ENCODE measurements at regions not wholly inside any gene's neighbourhood (a gene's known extent, or its start where the extent isn't known, plus 50 kb on each side); places are given as distances from the start of the nearest gene placed in this dataset.
"Not testable (repeated sequence)": the region's sequence is repeated elsewhere in the genome, so short reads cannot be mapped to it uniquely, and the experiment has no call there.

DNA sequence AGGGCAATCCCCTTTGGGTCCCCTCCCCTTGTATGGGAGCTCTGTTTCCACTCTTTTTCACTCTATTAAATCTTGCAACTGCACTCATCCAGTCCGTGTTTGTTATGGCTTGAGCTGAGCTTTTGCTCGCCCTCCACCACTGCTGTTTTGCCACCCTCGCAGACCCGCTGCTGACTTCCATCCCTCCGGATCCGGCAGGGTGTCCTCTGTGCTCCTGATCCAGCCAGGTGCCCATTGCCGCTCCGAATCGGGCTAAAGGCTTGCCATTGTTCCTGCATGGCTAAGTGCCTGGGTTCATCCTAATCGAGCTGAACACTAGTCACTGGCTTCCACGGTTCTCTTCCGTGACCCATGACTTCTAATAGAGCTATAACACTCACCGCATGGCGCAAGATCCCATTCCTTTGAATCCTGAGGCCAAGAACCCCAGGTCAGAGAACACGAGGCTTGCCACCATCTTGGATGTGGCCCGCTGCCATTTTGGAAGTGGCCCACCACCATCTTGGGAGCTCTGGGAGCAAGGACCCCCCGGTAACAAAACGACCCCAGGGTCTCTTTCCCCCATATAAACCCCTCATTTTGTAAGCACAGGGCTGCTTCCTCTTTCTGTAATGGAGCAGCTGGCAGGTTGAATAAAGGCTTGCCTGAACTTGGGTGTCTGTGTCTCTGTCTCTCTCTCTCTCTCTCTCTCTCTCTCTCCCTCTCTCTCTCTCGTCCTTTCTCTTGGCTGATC is 1166.2 kb downstream of the TAF11L14 start:
- Mint-ChIP-seq H3K4me3 (no peak overlapping the region), H3K27ac (no peak overlapping the region), H3K4me1 (peaks cover 2% of the 10 kb centered on the region), H3K27me3 (no peaks in the 10 kb centered on the region), H3K36me3 (ENCODE audit: low read depth) (no peaks in the 10 kb centered on the region)
- no peaks in the 10 kb centered on the region for H3K9me3 ChIP-seq (ENCODE audit: control insufficient read depth, low read length, poor library complexity, severe bottlenecking)
- DNase-seq (no peak), ATAC-seq (no peak)

DNA sequence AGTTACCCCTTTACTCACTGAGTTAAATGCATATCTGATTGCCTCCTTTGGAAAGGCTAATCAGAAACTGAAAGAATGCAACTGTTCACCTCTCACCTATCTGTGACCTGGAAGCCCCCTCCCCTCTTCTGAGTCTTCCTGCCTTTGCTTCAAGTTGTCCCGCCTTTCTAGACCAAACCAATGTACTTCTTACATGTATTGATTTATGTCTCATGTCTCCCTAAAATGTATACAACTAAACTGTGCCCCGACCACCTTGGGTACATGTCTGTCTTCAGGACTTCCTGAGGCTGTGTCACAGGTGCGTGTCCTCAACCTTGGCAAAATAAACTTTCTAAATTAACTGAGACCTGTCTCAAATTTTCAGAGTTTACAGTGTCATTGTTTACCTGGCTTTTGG is 1167.2 kb downstream of the TAF11L14 start:
- ATAC-seq; DNase-seq; H3K4me1 Mint-ChIP-seq; H3K27ac Mint-ChIP-seq; H3K36me3 Mint-ChIP-seq (ENCODE audit: low read depth); H3K4me3 Mint-ChIP-seq; H3K9me3 ChIP-seq (ENCODE audit: control insufficient read depth, low read length, poor library complexity, severe bottlenecking); H3K27me3 Mint-ChIP-seq: not testable (repeated sequence)

DNA sequence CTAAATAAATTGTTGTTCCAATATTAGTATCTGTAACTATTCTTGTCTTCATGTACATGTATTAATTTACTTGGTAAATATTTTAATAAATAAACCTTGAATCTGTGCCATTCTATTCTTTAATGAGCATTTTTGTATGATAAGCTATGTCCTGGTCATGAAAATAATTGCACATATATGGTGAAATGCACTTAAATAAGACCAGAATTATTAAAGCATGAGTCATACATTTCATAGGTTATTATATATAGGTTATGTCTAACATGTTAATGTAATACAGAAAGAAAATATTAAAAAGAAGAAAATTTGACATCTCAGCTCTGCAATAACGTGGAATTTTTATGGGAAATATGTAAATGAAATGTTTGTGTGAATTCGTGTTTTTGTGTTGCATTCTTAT is 1168.1 kb downstream of the TAF11L14 start:
- H3K9me3 ChIP-seq (ENCODE audit: control insufficient read depth, low read length, poor library complexity, severe bottlenecking): no peaks in the 10 kb centered on the region
- peaks cover 2% of the 10 kb centered on the region for H3K4me1 Mint-ChIP-seq
- no peak overlapping the region for H3K27ac Mint-ChIP-seq
- H3K4me3 Mint-ChIP-seq: no peak overlapping the region
- DNase-seq (no peak), ATAC-seq (no peak)
- H3K36me3 Mint-ChIP-seq (ENCODE audit: low read depth): no peaks in the 10 kb centered on the region
- H3K27me3 Mint-ChIP-seq: peaks cover 3% of the 10 kb centered on the region

DNA sequence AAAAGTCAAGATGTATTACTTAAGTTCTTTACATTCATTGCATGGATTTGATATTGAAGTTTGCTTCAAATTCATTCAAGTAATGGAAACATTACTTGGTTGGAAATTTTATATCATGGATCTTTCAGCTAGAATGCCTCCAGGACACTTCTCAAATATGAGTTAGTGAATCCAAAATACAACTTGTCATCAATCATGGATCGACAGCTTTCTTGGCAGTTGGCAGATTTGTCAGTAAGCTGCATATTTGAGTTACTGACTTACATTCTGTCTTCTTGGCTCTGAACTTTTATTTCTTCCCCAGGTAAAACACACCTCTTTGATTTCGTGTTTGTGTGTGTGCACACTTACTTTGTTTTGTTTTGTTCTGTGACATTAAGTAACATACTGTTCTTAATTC is 1171.1 kb downstream of the TAF11L14 start:
- no peak for ATAC-seq
- DNase-seq: no peak
- Mint-ChIP-seq H3K36me3 (ENCODE audit: low read depth) (no peaks in the 10 kb centered on the region), H3K27ac (no peak overlapping the region), H3K4me3 (no peak overlapping the region), H3K4me1 (peaks cover 2% of the 10 kb centered on the region), H3K27me3 (peaks cover 11% of the 10 kb centered on the region)
- H3K9me3 ChIP-seq (ENCODE audit: control insufficient read depth, low read length, poor library complexity, severe bottlenecking): no peaks in the 10 kb centered on the region

DNA sequence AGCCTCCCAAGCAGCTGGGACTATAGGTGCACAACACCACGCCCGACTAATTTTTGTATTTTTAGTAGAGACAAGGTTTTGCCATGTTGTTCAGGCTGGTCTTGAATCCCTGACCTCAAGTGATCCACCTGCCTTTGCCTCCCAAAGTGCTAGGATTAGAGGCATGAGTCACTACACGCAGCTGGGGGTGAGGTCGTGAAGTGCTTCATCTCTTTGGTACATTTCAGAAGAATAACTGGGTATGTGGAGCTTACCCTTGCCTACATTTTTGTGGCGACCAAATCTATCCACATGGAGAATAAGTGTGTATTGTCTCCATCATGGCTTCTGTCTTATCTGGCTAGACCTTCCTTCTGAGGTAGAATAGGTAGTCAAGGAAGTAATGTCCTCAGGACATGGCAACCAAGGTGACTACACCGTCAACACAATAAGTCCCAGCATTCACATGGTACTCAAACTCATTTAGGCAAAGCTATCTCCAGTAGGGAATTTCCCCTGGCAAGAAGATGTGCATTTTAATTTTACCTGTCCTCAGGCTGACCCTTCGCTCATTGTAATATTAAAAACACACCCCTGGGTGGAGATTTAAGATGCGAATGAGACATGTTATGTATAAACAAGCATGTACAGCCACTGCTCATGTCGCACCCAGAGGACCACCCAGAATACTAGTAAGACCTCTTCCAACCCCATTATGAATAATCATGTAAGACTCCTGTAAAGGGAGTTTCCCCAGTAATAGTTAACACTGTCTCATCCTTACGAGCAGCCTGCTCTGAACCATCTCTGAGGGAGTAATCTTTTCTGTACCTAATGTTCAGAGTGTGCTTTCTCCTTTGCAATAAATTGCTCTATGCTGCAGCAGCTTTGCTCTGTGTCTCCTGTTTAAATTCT is 1173.2 kb downstream of the TAF11L14 start:
- no peaks in the 10 kb centered on the region for H3K9me3 ChIP-seq (ENCODE audit: control insufficient read depth, low read length, poor library complexity, severe bottlenecking)
- Mint-ChIP-seq H3K36me3 (ENCODE audit: low read depth) (no peaks in the 10 kb centered on the region), H3K4me1 (no peaks in the 10 kb centered on the region), H3K27ac (no peak overlapping the region), H3K27me3 (peaks cover 11% of the 10 kb centered on the region), H3K4me3 (no peak overlapping the region)
- no peak for ATAC-seq
- DNase-seq: no peak

DNA sequence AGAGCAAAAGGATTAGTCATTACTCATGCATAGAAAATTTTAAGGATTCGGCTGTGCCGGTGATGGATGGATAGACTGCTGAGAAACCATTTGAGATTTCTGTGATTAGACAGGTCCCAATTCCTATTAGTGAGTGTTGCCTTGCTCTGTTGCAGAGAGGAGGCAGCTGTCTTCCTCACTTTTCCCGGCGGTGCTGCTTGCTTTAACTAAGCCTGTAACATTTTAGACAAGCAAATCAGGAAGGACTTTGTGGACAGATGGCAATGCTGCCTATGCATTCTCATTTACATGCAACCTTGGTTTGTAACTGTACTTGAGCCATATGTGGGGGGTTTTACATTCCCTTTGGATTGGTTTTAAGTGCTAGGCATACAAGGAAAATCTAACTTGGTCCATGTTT is 1176.3 kb downstream of the CDH18 start:
- Mint-ChIP-seq H3K27ac (no peak overlapping the region), H3K4me3 (no peak overlapping the region), H3K4me1 (no peaks in the 10 kb centered on the region), H3K36me3 (ENCODE audit: low read depth) (no peaks in the 10 kb centered on the region), H3K27me3 (peaks cover 18% of the 10 kb centered on the region)
- H3K9me3 ChIP-seq (ENCODE audit: control insufficient read depth, low read length, poor library complexity, severe bottlenecking): no peaks in the 10 kb centered on the region
- DNase-seq (no peak), ATAC-seq (no peak)

DNA sequence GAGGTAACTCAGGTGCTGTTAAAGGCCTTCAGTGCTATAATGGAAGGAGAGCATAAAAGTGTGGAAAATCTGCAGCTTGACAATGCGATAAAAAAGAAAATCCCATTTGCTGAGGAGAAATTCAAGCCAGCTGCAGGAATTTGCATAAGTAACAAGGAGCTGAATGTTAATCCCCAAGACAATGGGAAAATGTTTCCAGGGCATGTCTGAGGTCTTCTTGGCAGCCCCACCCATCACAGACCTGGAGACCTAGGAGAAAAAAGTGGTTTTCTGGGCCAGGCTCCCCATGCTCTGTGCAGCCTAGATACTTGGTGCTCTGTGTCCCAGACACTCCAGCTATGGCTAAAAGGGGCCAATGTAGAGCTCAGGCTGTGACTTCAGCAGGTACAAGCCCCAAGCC is 1159.6 kb downstream of the CDH18 start:
- no peaks in the 10 kb centered on the region for H3K9me3 ChIP-seq (ENCODE audit: control insufficient read depth, low read length, poor library complexity, severe bottlenecking)
- H3K36me3 Mint-ChIP-seq (ENCODE audit: low read depth): no peaks in the 10 kb centered on the region
- H3K27ac Mint-ChIP-seq: no peak overlapping the region
- DNase-seq: no peak
- no peak for ATAC-seq
- H3K4me3 Mint-ChIP-seq: no peak overlapping the region
- H3K4me1 Mint-ChIP-seq: no peaks in the 10 kb centered on the region
- H3K27me3 Mint-ChIP-seq: no peaks in the 10 kb centered on the region

DNA sequence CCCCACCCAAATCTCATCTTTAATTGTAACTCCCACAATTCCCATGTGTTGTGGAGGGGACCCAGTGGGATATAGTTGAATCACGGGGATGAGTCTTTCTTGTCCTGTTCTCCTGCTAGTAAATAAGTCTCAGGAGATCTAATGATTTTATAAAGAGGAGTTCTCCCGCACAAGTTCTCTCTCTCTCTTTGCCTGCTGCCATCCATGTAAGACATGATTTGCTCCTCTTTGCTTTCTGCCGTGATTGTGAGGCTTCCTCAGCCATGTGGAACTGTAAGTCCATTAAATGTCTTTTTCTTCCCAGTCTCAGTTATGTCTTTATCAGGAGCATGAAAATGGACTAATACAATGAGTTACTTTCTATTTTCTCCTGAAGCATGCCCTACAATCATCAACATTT is 1158.5 kb downstream of the CDH18 start:
- Mint-ChIP-seq H3K4me3 (no peak overlapping the region), H3K4me1 (no peaks in the 10 kb centered on the region), H3K27me3 (peaks cover 5% of the 10 kb centered on the region), H3K27ac (no peak overlapping the region), H3K36me3 (ENCODE audit: low read depth) (no peaks in the 10 kb centered on the region)
- ATAC-seq: no peak
- no peaks in the 10 kb centered on the region for H3K9me3 ChIP-seq (ENCODE audit: control insufficient read depth, low read length, poor library complexity, severe bottlenecking)
- no peak for DNase-seq

DNA sequence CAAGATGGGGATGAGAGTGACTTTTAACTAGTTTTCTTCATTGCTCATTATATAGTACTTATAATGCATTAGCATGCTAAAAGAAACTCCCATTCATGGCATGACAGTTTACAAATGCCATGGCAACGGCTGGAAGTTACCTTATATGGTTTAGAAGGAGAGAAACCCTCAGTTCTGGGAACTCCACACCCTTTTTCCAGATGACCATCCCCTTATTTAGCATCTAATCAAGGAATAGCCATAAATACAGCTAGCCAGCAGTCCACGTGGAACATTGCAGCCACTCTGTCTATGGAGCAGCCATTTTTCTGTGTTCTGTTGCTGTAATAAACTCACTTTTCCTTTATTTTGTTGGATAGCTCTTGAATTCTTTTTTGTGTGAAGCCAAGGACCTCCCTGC is 1137.8 kb downstream of the CDH18 start:
- no peak overlapping the region for H3K27ac Mint-ChIP-seq
- no peaks in the 10 kb centered on the region for H3K27me3 Mint-ChIP-seq
- H3K36me3 Mint-ChIP-seq (ENCODE audit: low read depth): no peaks in the 10 kb centered on the region
- H3K4me3 Mint-ChIP-seq: no peak overlapping the region
- no peak for ATAC-seq
- H3K9me3 ChIP-seq (ENCODE audit: control insufficient read depth, low read length, poor library complexity, severe bottlenecking): no peaks in the 10 kb centered on the region
- DNase-seq: no peak
- no peaks in the 10 kb centered on the region for H3K4me1 Mint-ChIP-seq

DNA sequence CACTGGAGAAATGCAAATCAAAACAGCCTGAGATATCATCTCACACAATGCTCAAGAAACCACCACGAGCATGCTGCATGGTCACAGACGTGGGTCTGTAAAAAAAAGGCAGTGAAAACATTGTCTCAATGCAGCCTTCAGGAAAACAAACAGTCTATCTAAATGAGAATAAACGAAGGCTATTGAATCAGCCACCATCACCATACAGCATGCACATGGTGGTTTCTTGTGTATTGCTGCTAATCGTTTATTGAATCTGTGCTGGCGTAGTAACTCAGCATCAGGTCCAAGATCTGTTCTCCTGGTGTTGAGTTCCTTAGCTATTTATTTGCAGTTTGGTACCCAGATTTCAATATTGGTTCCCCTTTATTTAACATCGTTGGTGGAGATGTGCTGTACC is 1115.0 kb downstream of the CDH18 start:
- Mint-ChIP-seq H3K27ac (no peak overlapping the region), H3K4me3 (no peak overlapping the region), H3K4me1 (no peaks in the 10 kb centered on the region), H3K36me3 (ENCODE audit: low read depth) (no peaks in the 10 kb centered on the region), H3K27me3 (no peaks in the 10 kb centered on the region)
- no peaks in the 10 kb centered on the region for H3K9me3 ChIP-seq (ENCODE audit: control insufficient read depth, low read length, poor library complexity, severe bottlenecking)
- DNase-seq (no peak), ATAC-seq (no peak)

DNA sequence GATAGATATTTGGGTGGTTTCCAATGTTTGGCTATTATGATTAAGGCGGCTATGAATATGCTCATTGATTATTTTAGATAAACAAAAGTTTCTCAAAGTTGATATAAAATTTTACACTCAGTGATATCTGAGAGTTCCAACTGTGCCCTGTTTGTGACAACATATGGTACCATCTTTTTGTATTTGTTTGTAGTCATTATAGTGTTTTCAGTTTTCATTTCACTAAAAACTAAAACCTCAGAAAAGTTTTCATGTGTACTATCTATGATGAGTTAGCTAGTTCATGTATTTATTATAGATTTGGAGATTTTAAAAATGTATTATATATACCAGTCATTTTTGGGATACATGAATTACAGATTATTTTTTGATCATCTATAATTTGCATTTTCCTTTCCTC is 1111.4 kb downstream of the CDH18 start:
- no peak overlapping the region for H3K27ac Mint-ChIP-seq
- H3K9me3 ChIP-seq (ENCODE audit: control insufficient read depth, low read length, poor library complexity, severe bottlenecking): no peaks in the 10 kb centered on the region
- H3K27me3 Mint-ChIP-seq: peaks cover 4% of the 10 kb centered on the region
- DNase-seq (no peak), ATAC-seq (no peak)
- H3K36me3 Mint-ChIP-seq (ENCODE audit: low read depth): no peaks in the 10 kb centered on the region
- H3K4me1 Mint-ChIP-seq: no peaks in the 10 kb centered on the region
- no peak overlapping the region for H3K4me3 Mint-ChIP-seq

DNA sequence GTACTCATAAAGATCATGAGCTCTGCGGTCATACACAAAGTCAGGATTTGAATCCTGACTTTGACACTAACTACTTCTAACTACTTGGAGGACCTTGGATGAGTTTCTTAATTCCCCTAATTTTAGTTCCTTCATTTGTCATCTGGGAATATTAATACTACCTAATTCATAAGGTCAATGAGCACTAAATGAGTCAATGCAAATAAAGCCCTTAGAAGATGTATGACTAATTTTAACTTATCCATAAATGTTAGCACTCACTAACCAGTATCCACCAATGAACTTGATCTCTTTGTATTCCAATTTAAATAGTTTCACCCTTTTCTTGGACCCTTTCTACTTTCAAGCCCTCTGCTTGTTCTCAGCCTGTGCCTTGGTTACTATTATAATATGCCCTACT is 1106.4 kb downstream of the CDH18 start:
- no peak for DNase-seq
- H3K36me3 Mint-ChIP-seq (ENCODE audit: low read depth): no peaks in the 10 kb centered on the region
- H3K27ac Mint-ChIP-seq: no peak overlapping the region
- H3K4me1 Mint-ChIP-seq: no peaks in the 10 kb centered on the region
- ATAC-seq: no peak
- H3K27me3 Mint-ChIP-seq: peaks cover 4% of the 10 kb centered on the region
- H3K9me3 ChIP-seq (ENCODE audit: control insufficient read depth, low read length, poor library complexity, severe bottlenecking): no peaks in the 10 kb centered on the region
- no peak overlapping the region for H3K4me3 Mint-ChIP-seq

DNA sequence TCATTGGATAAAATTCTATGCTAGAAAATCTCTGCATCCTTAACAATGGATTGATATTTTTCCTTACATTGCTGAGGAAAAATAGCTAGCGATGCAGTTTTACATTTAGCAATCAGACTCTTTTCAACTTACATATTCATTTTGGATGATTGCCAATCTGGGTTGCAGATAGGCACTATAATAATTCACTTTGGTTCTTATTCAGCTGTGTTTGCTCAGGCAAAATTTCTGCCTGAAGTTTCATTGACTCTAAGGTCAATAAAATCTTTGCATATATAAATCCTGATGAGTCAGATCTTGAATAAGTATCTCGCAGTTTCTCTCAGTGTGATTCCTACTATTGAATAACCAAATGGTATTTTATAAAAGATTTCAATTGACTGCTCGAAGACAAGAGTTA is 1105.8 kb downstream of the CDH18 start:
- no peak overlapping the region for H3K27ac Mint-ChIP-seq
- no peaks in the 10 kb centered on the region for H3K4me1 Mint-ChIP-seq
- ATAC-seq (no peak), DNase-seq (no peak)
- no peaks in the 10 kb centered on the region for H3K9me3 ChIP-seq (ENCODE audit: control insufficient read depth, low read length, poor library complexity, severe bottlenecking)
- H3K36me3 Mint-ChIP-seq (ENCODE audit: low read depth): no peaks in the 10 kb centered on the region
- no peak overlapping the region for H3K4me3 Mint-ChIP-seq
- H3K27me3 Mint-ChIP-seq: peaks cover 4% of the 10 kb centered on the region

DNA sequence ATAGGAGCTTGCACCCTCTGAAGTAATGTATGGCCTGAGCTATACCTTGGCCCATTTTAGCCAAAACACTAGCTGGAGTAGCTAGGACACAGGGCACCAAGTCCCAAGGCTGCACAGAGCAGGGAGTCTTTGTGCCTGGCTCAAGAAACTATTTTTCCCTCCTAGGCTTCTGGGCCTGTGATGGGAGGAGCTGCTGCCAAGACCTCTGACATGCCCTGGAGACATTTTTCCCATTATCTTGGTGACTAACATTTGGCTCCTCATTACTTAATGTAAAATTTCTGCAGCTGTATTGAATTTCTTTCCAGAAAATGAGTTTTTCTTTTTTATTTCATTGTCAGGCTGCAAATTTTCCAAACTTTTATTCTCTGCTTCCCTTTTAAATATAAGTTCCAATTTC is 1099.2 kb downstream of the CDH18 start:
- no peak for DNase-seq
- H3K4me1 Mint-ChIP-seq: no peaks in the 10 kb centered on the region
- no peak overlapping the region for H3K27ac Mint-ChIP-seq
- no peaks in the 10 kb centered on the region for H3K9me3 ChIP-seq (ENCODE audit: control insufficient read depth, low read length, poor library complexity, severe bottlenecking)
- no peak for ATAC-seq
- no peaks in the 10 kb centered on the region for H3K27me3 Mint-ChIP-seq
- H3K36me3 Mint-ChIP-seq (ENCODE audit: low read depth): no peaks in the 10 kb centered on the region
- no peak overlapping the region for H3K4me3 Mint-ChIP-seq

All from T-helper 17 cell (primary cell).